OCI-LY7 (cell line): ENCODE measurements at regions not wholly inside any gene's neighbourhood (a gene's known extent, or its start where the extent isn't known, plus 50 kb on each side); places are given as distances from the start of the nearest gene placed in this dataset.

ENCODE experiments used
- BruUV-seq: library from RNA; stranded (reverse); fragments of 400-500 nt; replicated peaks from 2 replicates; lab custom pipeline; 2021; lab: Mats Ljungman, UMichigan
- CTCF ChIA-PET: fragments of 300-600 bp; sonication (Branson Sonifier 250); formaldehyde crosslinking; loops from one replicate; lab custom pipeline; 2022; ENCODE audit warnings: antibody characterized with exemption; ENCODE audit not compliant: unreplicated experiment; lab: Charles Lee
- POLR2A ChIA-PET: fragments of 300-600 bp; sonication (Branson Sonifier 250); formaldehyde crosslinking; loops from one replicate; lab custom pipeline; 2022; ENCODE audit warnings: antibody characterized with exemption; lab: Charles Lee
- DNase-seq: peaks from one replicate; pipeline ENCODE4 v3.0.0-alpha.2; 2015; ENCODE audit warnings: low spot score
- H2AFZ ChIP-seq: fragments of 200-600 bp; sonication (generic), shearing (Covaris generic); 2 replicates; pipeline ENCODE4 v1.6.1; 2014; ENCODE audit warnings: mild to moderate bottlenecking, antibody characterized with exemption, low read length, moderate library complexity
- H3K27ac ChIP-seq: fragments of 200-600 bp; sonication (generic); 2 replicates; pipeline ENCODE4 v1.5.1; 2014; ENCODE audit warnings: mixed run types, low read depth, mild to moderate bottlenecking, moderate library complexity, low read length, inconsistent platforms; ENCODE audit not compliant: poor library complexity, severe bottlenecking
- H3K36me3 ChIP-seq: fragments of 200-600 bp; sonication (generic); 2 replicates; pipeline ENCODE4 v1.6.1; 2014; ENCODE audit warnings: mild to moderate bottlenecking, antibody characterized with exemption, low read length, moderate library complexity, mixed read lengths; ENCODE audit not compliant: insufficient read depth
- H3K4me1 ChIP-seq: fragments of 200-600 bp; sonication (generic); 2 replicates; pipeline ENCODE4 v1.5.1; 2014; ENCODE audit warnings: mild to moderate bottlenecking, low read length; ENCODE audit not compliant: insufficient read depth, poor library complexity, severe bottlenecking
- H3K4me2 ChIP-seq: fragments of 200-600 bp; sonication (generic); 2 replicates; pipeline ENCODE4 v1.6.1; 2014; ENCODE audit warnings: mild to moderate bottlenecking, low read length
- H3K4me3 ChIP-seq: fragments of 200-600 bp; sonication (generic); 2 replicates; pipeline ENCODE4 v1.5.1; 2014; ENCODE audit warnings: mild to moderate bottlenecking, low read depth, low read length; ENCODE audit not compliant: poor library complexity, severe bottlenecking
- H3K79me2 ChIP-seq: fragments of 200-600 bp; sonication (generic); 2 replicates; pipeline ENCODE4 v1.6.1; 2016; ENCODE audit warnings: low read depth, mild to moderate bottlenecking, low read length, moderate library complexity, mixed read lengths; ENCODE audit not compliant: insufficient read depth
- H3K9me2 ChIP-seq: fragments of 200-600 bp; sonication (generic); 2 replicates; pipeline ENCODE4 v1.6.1; 2016; ENCODE audit warnings: mild to moderate bottlenecking, low read length, mixed read lengths; ENCODE audit not compliant: insufficient read depth
- H3K9me3 ChIP-seq: fragments of 200-600 bp; sonication (generic); 2 replicates; pipeline ENCODE4 v1.6.1; 2014; ENCODE audit warnings: mild to moderate bottlenecking, mixed run types, low read length, mixed read lengths
- H4K20me1 ChIP-seq: fragments of 200-600 bp; sonication (generic); 2 replicates; pipeline ENCODE4 v1.6.1; 2014; ENCODE audit warnings: mild to moderate bottlenecking, antibody characterized with exemption, low read length, moderate library complexity, mixed read lengths; ENCODE audit not compliant: insufficient read depth
- CTCF ChIP-seq: fragments of 200-600 bp; sonication (generic); conservative IDR thresholded peaks from 2 replicates; pipeline ENCODE4 v1.5.1; 2014; ENCODE audit warnings: mild to moderate bottlenecking, antibody characterized with exemption, low read length, moderate library complexity, mixed read lengths
- EZH2phosphoT487 ChIP-seq: fragments of 200-600 bp; sonication (generic); IDR thresholded peaks from 2 replicates; pipeline ENCODE4 v1.6.1; 2018; ENCODE audit warnings: low read depth, borderline replicate concordance, mild to moderate bottlenecking, mixed run types, antibody characterized with exemption, low read length, moderate library complexity, mixed read lengths
- intact Hi-C: fragments of 100-400 bp; cut with micrococcal nuclease; formaldehyde crosslinking; loops from one replicate; pipeline ENCODE4 v1.10.0; 2022; ENCODE audit not compliant: unreplicated experiment

DNA sequence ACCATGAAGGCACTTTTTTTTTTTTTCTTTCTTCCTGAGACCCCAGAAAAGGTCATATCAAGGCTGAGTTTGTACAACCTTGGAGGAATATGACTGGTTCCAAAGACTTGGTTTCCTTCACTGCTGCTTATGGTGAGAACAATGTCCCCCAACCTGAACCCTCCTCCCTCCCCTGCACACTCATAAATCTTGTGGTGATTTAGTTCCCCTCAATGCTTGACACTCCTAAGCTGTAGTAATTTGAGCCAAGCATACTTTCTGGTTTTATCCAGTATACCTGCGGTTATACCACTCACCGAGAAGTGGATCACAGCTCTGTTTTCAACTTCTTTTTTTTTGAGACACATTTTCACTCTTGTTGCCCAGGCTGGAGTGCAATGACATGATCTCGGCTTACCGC lies 149.9 kb upstream of the KLF4 start:
- Histone ChIP-seq H3K9me3 (no peaks in the 10 kb centered on the region), H3K36me3 (no peaks in the 10 kb centered on the region), H3K4me1 (no peaks in the 10 kb centered on the region), H3K79me2 (no peaks in the 10 kb centered on the region), H4K20me1 (no peaks in the 10 kb centered on the region), H3K4me2 (no peak overlapping the region), H3K27ac (no peak overlapping the region), H3K9me2 (no peaks in the 10 kb centered on the region), H2AFZ (no peak overlapping the region), H3K4me3 (no peak overlapping the region)
- no TSS peak for BruUV-seq
- POLR2A ChIA-PET: no interaction called here
- intact Hi-C loops: no loop called here
- DNase-seq: no peak
- TF ChIP-seq EZH2phosphoT487: no peak
- TF ChIP-seq CTCF: no peak
- CTCF ChIA-PET: no interaction called here

- H3K4me3 ChIP-seq: no peak overlapping the region
- BruUV-seq: no TSS peak
- no peak overlapping the region for H2AFZ ChIP-seq
- H4K20me1 ChIP-seq: no peaks in the 10 kb centered on the region
- TF ChIP-seq CTCF: no peak
- TF ChIP-seq EZH2phosphoT487: no peak
- intact Hi-C loops: no loop called here
- DNase-seq: peak; percentile 1
- no peaks in the 10 kb centered on the region for H3K9me3 ChIP-seq
- H3K36me3 ChIP-seq: no peaks in the 10 kb centered on the region
- CTCF ChIA-PET: no interaction called here
- no peak overlapping the region for H3K4me2 ChIP-seq
- H3K9me2 ChIP-seq: no peaks in the 10 kb centered on the region
- H3K27ac ChIP-seq: no peak overlapping the region
- POLR2A ChIA-PET: no interaction called here
- H3K4me1 ChIP-seq: no peaks in the 10 kb centered on the region
- no peaks in the 10 kb centered on the region for H3K79me2 ChIP-seq
Measured at GRCh38 chr9:107638521-107639310, 149.1 kb upstream of the KLF4 start.
